HG03108 (cell line): ENCODE measurements at regions not wholly inside any gene's neighbourhood (a gene's known extent, or its start where the extent isn't known, plus 50 kb on each side); places are given as distances from the start of the nearest gene placed in this dataset.
"Not testable (repeated sequence)": the region's sequence is repeated elsewhere in the genome, so short reads cannot be mapped to it uniquely, and the experiment has no call there.

Experiments used
- ATAC-seq: cut with Tn5 transposase; IDR thresholded peaks from one replicate; pipeline ENCODE4 v1.9.1; 2021; ENCODE audit warnings: moderate library complexity; ENCODE audit not compliant: unreplicated experiment

DNA sequence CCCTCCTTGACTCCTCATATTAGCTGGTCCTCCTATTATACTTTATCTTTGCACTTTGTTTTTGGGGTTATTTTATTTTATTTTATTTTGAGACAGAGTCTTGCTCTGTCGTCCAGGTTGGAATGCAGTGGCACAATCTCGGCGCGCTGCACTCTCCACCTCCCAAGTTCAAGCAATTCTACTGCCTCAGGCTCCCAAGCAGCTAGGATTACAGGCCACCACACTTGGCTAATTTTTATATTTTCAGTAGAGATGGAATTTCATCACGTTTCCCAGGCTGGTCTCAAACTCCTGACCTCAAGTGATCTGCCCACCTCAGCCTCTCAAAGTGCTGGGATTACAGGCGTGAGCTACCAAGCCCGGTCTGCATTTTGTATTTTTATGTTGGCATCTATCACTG, 126.7 kb downstream of the FOXB1 start:
- ATAC-seq, result no peak

DNA sequence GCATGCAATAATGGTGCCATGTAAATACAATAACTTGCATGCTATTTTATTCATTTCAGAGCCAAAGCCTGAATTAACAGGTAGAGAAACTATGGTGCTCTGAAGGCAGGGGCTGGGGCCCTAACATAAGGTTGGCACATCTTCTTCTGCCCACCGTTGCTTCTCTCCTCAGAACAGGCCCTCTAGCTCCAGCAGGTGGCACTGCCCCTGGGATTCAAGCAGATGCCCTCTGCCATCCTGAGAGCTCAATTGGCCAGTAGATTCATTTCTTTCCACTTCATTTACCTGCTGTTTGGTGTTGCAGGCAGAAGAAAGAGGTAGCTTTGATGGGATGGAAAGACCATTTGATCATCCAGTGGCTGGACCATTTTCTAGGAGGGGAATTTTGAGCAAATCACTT, 130.5 kb downstream of the FOXB1 start:
- no peak for ATAC-seq

DNA sequence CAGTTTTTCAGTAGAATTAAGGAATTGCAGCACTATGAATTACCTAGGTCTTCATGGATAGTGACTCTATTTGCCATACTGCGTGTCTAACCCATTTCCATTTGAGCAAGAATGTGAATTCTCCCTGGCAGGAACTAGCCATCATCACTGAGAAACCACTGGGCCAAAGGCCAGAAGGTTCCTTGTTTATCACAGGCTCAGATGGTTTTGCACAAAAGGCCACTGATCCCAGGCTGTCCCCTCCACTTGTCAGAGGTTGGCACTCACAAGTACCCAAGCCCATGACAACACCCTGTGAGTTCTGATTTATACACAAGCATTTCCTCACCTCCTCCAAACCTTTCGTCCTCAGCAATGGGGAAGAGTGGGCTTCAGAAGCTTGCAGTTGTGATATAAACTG, 131.8 kb downstream of the FOXB1 start:
- no peak for ATAC-seq

DNA sequence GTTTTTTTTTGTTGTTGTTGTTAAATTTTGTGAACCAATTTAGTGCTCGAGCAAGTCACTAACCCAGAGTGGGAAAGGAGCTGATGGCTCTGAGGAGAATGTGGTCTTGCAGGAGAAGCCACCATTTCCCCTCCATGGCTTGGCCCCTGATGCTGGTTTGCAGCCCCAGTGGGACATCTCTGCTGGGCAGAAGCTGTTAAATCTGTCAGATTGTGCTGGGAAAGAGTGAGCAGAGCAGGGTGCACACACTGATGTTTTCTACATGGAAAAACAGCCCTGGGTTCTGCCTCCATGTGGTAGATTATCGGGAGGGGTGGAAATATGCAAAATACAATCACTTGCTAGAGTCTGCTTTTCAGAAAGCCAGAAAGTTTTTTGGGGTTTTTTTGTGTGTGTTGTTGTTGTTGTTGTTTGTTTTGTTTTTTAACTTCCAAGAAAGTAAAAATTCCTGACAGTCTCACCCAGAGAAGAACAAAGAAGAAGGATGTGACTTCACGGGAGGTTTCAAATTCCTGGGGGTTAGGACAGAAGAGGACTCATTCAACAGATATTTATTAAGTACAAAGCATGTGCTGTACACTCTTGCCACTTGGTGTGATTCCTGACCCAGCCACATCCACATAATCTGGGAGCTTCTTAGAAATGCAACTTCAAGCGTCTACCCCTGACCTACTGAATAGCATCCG, 133.7 kb downstream of the FOXB1 start:
- no peak for ATAC-seq

DNA sequence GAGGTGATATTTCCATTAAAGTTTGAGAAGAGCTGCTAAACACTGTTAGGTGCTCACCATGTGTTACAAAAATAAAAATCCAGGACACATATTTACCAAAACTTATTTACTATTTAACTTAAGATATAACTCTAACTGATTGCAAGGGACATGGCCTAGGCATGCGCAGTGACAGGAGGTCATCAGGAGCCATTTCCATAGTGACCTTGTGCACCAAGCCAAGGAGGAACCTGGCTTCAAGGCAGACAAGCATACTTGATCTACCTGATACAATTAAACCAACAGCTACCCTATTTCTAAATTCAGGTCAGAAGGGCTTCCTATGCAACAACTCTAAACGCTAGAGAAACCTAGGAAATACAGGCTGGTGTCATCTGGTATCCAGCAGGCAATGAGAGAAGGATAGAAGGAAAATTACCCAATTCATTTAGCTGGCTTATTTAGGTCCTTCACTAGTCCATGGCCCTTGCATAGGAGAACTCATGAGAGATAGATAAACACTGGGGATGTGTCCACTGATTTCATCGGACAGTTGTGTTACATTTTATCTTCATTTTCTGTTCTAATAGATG, 134.4 kb downstream of the FOXB1 start:
- ATAC-seq, result no peak

DNA sequence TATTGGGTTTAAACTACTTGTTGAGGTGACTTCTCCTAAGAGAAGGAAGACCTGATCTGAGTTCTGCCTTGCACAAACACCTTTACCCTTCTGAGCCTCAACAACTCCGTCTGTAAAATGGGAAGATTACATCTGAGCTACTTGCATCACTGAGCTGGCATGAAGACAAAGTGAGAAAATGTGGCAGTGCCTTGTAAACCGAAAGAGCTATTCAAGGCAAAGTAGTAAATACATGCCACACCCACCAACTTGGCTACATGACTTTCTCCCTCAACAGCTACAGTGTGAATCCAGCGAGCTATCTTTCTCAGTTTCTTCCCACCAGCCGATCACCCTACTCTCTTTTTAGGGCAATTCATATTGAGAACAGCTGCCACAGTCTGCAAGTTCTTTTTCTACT, 148.3 kb downstream of the FOXB1 start:
- no peak for ATAC-seq

DNA sequence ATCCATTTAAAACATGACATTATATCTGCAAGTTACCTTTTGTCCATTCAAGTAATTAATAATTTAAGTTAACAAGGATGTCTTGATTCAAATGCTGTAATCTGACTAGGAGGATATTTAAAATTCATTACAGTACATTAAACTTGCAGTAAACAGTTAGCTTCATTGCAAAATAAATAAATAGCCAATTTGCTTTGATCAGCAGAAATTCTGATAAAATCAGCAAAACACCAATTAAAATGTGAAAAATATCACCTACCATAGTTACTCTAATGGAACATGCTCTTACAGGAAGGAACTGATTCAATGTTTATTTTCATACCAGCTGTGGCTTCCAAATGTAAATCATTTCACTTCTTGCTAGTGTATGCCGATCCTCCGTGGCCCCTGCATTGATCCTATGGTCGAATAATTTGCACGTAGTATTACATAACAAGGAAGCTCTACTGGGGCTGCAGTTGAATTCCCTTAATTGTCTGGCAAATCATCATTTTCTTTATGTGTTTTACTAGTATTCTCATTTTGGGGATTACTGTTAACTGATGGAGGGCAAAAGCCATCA, 150.7 kb downstream of the FOXB1 start:
- ATAC-seq, result no peak

DNA sequence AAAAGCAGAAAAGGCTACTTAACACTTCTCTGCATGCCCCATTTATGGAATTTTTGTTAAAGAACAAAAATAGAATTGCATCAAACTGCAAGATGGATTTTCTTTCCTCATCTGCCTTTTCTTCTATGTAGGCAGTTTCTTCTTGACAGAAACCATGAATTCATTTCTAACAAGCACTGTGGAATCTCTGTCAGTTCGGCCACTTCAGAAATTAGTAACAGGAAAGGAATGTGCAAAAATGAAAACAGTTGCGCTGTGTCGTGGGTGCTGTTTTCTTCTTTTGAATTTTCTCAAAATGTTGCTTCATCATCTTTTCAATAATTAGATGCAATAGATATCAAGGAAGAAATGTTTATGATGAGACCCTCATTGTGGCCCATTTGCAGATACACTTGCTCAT, 151.6 kb downstream of the FOXB1 start:
- ATAC-seq, result no peak

DNA sequence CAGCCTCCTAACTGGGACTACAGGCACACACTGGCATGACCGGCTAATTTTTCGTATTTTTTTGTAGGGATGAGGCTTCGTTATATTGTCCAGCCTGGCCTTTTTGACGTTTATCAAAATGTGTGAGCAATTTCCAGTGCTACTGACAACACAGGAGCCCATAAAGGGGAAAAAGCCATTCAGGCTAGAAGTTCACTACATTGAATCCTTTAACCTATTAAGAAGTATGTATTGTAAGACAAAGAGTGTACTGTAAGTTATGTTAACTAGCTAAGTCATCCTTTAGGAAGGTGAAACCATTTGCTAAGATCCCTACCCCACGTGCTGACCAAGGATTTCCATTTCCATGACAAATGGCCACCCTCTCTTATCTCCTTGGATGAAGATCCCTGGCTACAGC, 156.8 kb downstream of the FOXB1 start:
- no peak for ATAC-seq

DNA sequence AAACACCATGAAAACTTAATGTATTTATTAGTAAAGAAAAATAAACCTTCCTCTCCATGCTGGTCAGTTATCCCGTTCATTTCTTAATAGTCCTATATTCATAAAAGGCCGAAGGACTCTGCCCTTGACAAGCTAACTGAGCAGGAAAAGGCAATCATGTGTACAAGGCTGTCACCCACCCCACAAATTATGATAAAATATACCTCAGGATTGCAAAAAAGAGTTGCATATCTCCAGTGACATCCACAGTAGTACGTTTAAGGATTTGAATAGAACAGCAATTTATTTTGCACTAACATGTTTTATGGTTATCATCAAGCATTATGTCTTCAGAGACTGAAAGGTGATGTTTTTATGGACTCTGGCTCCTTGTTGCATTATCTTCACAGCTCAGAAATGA, 157.6 kb downstream of the FOXB1 start:
- no peak for ATAC-seq

DNA sequence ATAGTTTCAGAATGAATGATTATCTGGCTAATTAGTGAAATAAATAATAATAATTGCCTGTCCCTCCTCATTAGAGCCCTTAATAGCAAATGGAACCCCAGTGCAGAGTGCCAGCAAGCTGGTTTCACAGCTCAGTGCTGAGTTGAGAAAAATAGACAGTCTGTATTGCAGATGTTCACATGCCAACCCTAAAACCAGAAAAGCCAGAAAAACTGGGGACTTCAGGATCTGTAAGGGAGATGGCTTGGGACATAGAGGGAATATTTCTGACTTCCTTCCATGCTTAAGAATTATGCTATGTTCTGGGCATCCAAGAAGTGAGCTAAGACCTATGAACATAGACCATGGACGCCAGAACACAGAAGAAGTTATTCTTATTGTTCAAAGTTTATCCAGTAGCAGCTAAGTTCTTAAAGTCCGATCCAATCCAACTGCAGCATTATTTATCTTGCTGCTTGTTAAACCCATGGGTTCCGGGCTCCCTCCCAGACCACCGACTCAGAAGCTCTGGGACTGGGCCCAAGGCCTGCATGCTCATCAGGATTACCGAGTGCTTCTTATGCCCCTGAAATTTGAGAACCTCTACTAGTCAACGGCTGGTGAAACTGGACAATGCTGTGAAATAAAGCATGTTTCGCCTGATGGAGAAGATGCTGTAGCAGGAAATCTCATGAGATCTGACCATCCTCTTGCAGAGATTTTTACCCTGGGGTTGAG, 158.3 kb downstream of the FOXB1 start:
- no peak for ATAC-seq

DNA sequence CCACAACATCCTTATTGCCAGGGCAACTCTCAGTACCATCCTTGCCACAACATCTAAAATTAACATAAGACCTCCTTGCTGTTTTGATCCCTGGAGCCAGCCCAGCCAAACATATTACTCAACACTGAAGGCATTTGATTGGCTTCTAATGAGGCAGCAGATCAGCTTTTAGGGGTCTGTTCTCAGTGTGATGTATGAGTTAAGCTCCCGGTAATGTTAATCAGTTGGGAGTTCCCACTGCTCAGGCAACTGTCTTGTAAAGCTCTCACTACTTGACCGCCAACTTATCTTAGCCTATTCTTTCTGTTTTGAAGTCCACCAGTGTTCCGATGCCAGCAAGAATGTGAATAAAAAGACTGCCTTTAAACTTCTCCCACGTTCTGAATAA, 158.9 kb downstream of the FOXB1 start:
- no peak for ATAC-seq

DNA sequence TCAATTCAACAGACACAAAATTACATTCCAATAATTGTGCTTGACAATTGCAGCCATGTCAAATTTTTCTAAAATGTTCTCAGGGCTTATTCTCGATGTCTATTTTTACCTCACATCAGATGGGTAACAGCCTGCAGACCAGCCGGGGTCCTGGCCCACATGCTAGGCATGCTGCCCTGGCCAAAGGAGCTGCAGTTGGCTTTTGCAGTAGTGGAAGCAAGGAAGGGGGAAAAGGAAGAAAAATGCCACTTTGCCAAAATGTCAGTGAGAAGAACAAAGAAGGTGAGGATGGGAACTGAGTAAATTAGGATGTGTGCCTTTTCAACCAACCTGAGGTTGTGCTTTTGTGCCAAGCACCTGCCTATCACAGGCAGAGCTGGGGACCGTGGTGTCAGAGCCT, 161.0 kb downstream of the FOXB1 start:
- ATAC-seq, result no peak

DNA sequence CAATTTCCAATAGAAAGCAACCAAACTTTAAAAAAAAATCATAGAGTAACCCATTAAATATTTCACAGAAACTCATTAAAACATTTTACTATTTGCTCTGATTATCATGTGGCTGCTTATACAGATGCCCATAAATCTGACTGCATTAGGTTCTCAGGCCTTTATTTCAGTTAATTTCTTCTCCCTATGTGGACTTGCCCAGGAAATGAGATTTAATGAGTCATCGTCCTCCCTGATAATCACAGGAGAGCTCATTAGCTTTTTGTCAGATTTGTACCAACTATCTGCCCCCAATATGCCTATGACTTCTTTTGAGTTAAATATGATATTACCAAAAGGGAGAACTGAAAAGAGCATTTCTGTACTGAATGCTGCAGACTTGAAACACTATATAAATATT, 168.0 kb downstream of the FOXB1 start:
- ATAC-seq, result no peak

DNA sequence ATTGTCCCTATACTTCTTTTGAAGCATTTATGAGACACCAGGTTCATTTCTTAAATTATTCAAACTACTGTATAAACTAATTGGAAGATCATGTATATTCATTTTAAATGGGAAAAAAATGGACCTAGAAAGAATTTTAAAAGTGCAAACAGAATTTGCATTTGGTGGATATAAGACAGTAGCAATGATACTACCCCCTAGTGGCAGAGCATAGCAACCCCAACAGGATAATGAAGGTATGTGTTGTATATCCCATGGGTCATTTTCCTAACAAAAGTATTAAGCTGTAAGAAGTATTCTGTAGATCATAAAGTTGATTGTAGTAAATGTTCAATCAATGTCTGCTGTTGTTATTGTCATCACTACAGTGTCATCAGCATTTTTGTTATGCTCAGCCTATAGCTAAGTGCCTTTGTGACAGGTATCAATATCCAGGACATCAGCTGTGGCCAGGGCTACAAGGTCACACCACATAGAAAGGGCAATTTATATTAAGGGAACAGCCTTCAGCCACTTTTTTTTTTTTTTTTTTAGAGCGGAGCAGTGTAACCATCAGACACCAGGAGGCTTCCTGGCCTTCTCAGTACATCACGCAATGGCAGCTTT, 175.8 kb downstream of the FOXB1 start:
- ATAC-seq, result no peak

DNA sequence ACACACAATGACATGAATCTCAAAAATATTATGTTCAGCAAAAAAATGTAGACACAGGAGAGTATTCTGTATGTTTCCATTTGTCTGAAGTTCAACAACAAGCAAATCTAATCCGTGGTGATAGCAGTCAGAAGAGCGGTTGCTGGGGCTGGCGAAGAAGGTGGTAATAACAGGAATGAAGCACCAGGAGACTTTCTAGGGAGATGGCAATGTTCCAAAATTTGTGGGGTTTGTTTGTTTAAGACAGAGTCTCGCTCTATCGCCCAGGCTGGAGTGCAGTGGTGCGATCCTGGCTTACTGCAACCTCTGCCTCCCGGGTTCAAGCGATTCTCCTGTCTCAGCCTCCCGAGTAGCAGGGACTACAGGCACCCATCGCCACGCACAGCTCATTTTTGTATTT, 177.8 kb downstream of the FOXB1 start:
- ATAC-seq, result not testable (repeated sequence)

DNA sequence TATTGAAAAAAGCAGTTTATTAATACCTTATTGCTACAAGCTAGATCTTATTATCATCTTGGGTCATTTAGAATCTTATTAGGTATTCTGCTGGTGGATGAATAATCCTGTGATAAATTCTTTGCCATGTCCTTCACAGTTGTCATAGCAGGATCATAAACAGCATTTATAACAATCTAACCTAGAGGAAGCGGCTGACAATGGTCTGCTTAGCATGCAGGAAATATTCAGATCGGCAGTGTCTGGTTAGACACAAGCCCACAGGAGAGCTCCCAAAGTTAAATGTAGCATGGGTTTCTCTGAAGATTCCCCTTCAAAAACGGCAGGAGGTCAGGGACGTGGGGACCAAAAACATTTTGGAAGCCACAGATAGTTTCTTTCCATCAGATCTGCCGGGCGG, 179.3 kb downstream of the FOXB1 start:
- ATAC-seq, result no peak

DNA sequence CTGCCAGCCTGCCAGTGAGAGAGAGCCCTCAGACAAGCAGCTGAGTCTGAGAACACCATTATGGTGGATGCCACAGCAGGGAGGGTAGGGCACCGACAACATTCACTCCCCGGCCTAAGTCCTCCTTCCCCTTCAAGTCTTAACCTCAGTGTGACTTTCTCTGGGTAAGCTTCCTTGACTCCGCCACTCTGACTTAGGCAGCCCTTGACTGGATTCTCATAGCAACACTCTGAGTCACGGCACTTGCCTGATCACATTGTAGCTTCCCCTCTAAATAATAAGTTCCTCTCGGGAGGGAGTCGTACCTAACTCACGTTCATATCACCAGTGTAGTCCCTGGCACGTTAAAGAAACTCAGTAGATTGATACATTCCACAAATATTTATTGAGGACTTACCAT, 180.5 kb downstream of the FOXB1 start:
- ATAC-seq, result no peak

DNA sequence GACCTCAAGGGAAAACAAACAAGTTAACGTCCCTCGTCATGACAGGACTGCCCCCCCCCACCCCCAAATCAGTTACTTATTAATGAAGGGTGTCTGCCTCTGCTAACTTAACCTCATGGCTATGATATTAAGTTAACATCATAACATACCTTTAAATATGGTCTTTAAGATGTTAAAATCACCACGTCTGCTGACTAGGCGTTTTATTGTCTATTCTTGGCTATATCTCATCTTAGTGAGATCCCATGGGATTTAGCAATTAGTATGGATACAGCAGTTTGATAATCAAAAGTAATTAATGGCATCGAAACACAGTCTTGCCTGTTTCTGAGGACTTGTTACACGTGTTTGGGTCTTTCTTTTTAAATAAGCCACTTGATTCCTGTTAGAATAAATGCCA, 186.9 kb downstream of the FOXB1 start:
- ATAC-seq, result no peak

DNA sequence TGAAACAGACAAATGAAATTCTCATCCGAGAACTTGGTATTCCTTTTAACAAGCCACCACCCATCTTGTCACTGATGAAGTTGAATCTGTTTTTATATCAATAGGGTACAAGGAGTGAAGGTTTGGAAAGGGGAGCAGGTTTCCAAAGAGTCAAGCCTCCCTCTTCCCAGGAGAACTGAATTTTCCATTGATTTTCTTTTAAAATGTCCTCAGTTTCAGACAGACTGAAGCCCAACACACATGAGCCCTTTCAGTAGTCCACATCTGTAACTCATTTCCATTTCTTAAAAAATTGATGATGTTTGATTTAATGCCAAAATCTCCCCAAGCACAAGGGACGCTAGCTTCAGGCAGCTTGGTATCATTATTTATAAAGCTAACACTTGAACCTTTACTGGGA, 187.7 kb downstream of the FOXB1 start:
- ATAC-seq, result no peak

DNA sequence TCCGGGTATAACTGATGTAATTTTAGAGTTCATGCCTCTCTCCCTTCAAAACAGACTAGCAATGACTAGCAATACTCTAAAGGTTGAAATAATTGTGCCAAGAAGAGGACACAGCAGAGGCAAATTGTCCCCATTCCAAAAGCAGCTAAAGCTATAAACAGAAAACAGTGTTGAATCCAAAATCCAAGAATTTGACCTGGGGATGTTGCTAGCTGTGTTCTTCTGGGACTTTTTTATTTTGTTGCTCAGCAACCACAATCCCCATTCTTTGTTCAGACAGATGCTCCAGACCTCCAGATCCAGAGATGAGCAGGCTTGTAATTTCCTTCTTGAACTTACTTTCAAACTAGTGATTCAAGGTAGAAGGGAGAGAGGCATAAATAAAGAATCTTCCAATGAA, 191.5 kb downstream of the FOXB1 start:
- no peak for ATAC-seq
